Breast epithelium (tissue), 3 donors: ENCODE measurements at regions not wholly inside any gene's neighbourhood (a gene's known extent, or its start where the extent isn't known, plus 50 kb on each side); places are given as distances from the start of the nearest gene placed in this dataset.

Experiments used
- CTCF ChIP-seq, 3 donors: fragments of 450-650 bp; IDR thresholded peaks; one replicate each; pipeline ENCODE4 v1.5.1; 2016 to 2017; ENCODE audit warnings: antibody characterized with exemption in 3 of 3, mild to moderate bottlenecking in 3 of 3, moderate library complexity in 3 of 3
- POLR2A ChIP-seq: fragments of 450-650 bp; IDR thresholded peaks from one replicate; pipeline ENCODE4 v1.6.1; 2016; ENCODE audit warnings: antibody characterized with exemption, mild to moderate bottlenecking, moderate library complexity
- POLR2AphosphoS5 ChIP-seq, 3 donors: sonication (generic); formaldehyde crosslinking; IDR thresholded peaks; one replicate each; pipeline ENCODE4 v1.6.1; 2017; ENCODE audit warnings: antibody characterized with exemption in 3 of 3

GRCh38 chr5:63483338-63483737 is 478.9 kb downstream of the HTR1A start:
- TF ChIP-seq CTCF (IDR thresholded peaks at IDR 0.05), result no peak
- no peak for TF ChIP-seq POLR2A
- TF ChIP-seq POLR2AphosphoS5 (IDR thresholded peaks at IDR 0.05), result no peak
